Right lobe of liver (tissue), 6 donors: ENCODE measurements at regions not wholly inside any gene's neighbourhood (a gene's known extent, or its start where the extent isn't known, plus 50 kb on each side); places are given as distances from the start of the nearest gene placed in this dataset.
"Not testable (repeated sequence)": the region's sequence is repeated elsewhere in the genome, so short reads cannot be mapped to it uniquely, and the experiment has no call there.

Experiments used
- ATAC-seq, 4 donors: fragments of 200-7000 bp; cut with Tn5 transposase; one replicate each; pipeline ENCODE4 v1.9.1; 2020; ENCODE audit warnings: mild to moderate bottlenecking in 4 of 4, moderate library complexity in 4 of 4
- DNase-seq, 3 donors: peaks; one replicate each; pipeline ENCODE4 v3.0.0-alpha.2; 2020
- H3K27ac ChIP-seq, 3 donors: fragments of 200-600 bp; one replicate each; pipeline ENCODE4 v1.8.0; 2022
- H3K27me3 ChIP-seq, 2 donors: fragments of 200-600 bp; one replicate each; pipeline ENCODE4 v1.8.0; 2022
- H3K36me3 ChIP-seq, 4 donors: fragments of 200-600 bp; sonication (generic) in 1 of 4; one replicate each; pipeline versions ENCODE4 v1.5.1 to v1.8.0; 2017 to 2022; ENCODE audit warnings: control low read depth in 1 of 4
- H3K4me1 ChIP-seq, 4 donors: fragments of 200-600 bp; sonication (generic) in 1 of 4; one replicate each; pipeline versions ENCODE4 v1.5.1 to v1.8.0; 2017 to 2022; ENCODE audit warnings: control low read depth in 1 of 4
- H3K4me3 ChIP-seq, 3 donors: fragments of 200-600 bp; one replicate each; pipeline ENCODE4 v1.8.0; 2022
- H3K9me3 ChIP-seq, 4 donors: fragments of 200-600 bp; sonication (generic) in 1 of 4; one replicate each; pipeline versions ENCODE4 v1.5.1 to v1.8.0; 2017 to 2022; ENCODE audit warnings: control low read depth in 1 of 4
- POLR2A ChIP-seq: fragments of 450-650 bp; IDR thresholded peaks from one replicate; pipeline ENCODE4 v1.6.1; 2017; ENCODE audit warnings: antibody characterized with exemption, mild to moderate bottlenecking
- WGBS: methylation state at CpG from one replicate; pipeline ENCODE4 v1.1.6; 2018; ENCODE audit warnings: low coverage, low lambda C conversion rate; ENCODE audit not compliant: insufficient coverage; ENCODE audit errors: missing lambda C conversion rate; 5-methylcytosine and 5-hydroxymethylcytosine counted together
- intact Hi-C, 2 donors: fragments of 100-400 bp; cut with DNase I; formaldehyde crosslinking; loops; one replicate each; pipeline versions ENCODE4 v1.11.2 to v1.14.1; 2022
- TF ChIP-seq, protein P1 (sequence below), 4 donors: fragments of 200-600 bp in 3 of 4; fragments of 450-650 bp in 1 of 4; IDR thresholded peaks; one replicate each; pipeline versions ENCODE4 v1.5.1 to v1.8.0; 2016 to 2022; ENCODE audit warnings: antibody characterized with exemption in 4 of 4, mild to moderate bottlenecking in 2 of 4
- donor health status: DM: no; HTN: yes; CAD: no.
- donor health status: DM: no; HTN: no; CAD: no.
- donor health status: DM: no; HTN: no; CAD: no.
- donor health status: DM: no; HTN: yes; CAD: no.
- donor health status: DM: no; HTN: yes; CAD: no.

DNA sequence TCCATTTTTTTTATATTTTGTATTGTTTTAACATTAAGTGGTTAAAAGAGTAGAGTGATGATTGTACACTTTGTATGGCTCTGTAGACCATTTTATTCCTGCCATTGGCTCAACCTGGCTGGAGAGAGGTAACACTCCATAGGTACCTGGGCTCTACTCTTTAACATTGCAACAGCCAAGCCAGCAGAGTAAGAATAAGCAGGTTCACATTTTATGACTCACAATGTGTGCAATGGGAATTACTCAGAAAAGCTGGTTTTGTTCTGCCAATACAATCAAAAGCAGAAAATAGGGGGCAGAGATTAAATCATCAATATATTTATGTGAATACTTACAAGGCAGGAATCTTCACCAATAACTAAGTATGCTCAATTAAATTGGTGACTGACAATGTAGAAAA is 1324.0 kb downstream of the AMY1C start:
- Histone ChIP-seq H3K27ac (no peak overlapping the region), H3K4me3 (no peak overlapping the region), H3K27me3 (no peaks in the 10 kb centered on the region), H3K9me3 (no peaks in the 10 kb centered on the region), H3K4me1 (no peaks in the 10 kb centered on the region), H3K36me3 (no peaks in the 10 kb centered on the region)
- no peak for TF ChIP-seq POLR2A
- TF ChIP-seq, protein P1, sequence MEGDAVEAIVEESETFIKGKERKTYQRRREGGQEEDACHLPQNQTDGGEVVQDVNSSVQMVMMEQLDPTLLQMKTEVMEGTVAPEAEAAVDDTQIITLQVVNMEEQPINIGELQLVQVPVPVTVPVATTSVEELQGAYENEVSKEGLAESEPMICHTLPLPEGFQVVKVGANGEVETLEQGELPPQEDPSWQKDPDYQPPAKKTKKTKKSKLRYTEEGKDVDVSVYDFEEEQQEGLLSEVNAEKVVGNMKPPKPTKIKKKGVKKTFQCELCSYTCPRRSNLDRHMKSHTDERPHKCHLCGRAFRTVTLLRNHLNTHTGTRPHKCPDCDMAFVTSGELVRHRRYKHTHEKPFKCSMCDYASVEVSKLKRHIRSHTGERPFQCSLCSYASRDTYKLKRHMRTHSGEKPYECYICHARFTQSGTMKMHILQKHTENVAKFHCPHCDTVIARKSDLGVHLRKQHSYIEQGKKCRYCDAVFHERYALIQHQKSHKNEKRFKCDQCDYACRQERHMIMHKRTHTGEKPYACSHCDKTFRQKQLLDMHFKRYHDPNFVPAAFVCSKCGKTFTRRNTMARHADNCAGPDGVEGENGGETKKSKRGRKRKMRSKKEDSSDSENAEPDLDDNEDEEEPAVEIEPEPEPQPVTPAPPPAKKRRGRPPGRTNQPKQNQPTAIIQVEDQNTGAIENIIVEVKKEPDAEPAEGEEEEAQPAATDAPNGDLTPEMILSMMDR (IDR thresholded peaks at IDR 0.05), result no peak
- ATAC-seq, result no peak
- intact Hi-C loops, result no loop called here
- no peak for DNase-seq

DNA sequence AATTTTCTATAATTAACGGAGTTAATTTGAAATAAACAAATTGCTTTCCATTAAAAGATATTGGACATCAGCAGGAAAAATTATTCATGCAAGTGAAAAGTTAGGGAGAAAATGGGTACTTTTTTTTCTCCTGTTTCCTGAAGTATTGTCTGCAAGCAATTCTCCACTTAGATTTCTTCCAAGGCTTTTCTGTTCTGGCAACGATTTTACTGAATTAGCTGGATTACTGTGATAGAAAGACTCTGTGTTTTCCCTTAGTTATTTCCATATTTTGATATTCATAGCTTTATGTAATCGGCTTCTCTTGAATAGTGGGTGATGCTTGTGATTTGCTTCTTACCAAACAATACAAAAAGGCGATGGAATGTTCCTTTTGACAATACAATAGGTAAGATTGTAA is 1333.9 kb downstream of the AMY1C start:
- no peak overlapping the region for H3K4me3 ChIP-seq
- no peaks in the 10 kb centered on the region for H3K4me1 ChIP-seq
- H3K27ac ChIP-seq, result no peak overlapping the region
- intact Hi-C loops, result no loop called here
- no peak for ATAC-seq
- DNase-seq, result no peak
- no peak for TF ChIP-seq POLR2A
- TF ChIP-seq, protein P1 (IDR thresholded peaks at IDR 0.05), result no peak
- no peaks in the 10 kb centered on the region for H3K9me3 ChIP-seq
- WGBS, result 46% methylated on average over 4 of the region's 4 CpGs
- no peaks in the 10 kb centered on the region for H3K36me3 ChIP-seq
- H3K27me3 ChIP-seq, result no peaks in the 10 kb centered on the region

DNA sequence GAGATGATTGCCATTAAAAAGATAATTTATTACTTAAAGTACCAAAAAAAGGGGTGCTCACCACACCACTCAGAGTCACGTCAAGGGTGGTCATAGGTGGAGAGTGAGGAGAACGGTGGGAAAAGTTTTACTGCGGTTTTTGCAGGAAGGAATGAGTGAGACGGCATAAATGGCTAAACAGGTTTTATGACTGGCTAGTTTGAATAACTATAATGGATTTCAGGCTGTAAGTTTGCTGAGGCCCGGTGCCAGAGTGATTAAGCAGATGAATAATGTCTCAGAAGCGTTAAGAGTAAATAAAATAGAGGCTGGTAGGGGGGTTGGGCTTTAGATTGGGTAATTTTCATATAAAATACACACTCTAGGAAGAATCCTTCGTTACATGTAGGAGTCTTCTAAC is 1337.8 kb downstream of the AMY1C start:
- 55% methylated on average over 7 of the region's 7 CpGs for WGBS
- no peaks in the 10 kb centered on the region for H3K36me3 ChIP-seq
- no peaks in the 10 kb centered on the region for H3K9me3 ChIP-seq
- no peaks in the 10 kb centered on the region for H3K4me1 ChIP-seq
- no peaks in the 10 kb centered on the region for H3K27me3 ChIP-seq
- no peak overlapping the region for H3K4me3 ChIP-seq
- TF ChIP-seq, protein P1 (IDR thresholded peaks at IDR 0.05), result no peak
- TF ChIP-seq POLR2A, result no peak
- intact Hi-C loops, result no loop called here
- ATAC-seq (no peak), DNase-seq (no peak)
- no peak overlapping the region for H3K27ac ChIP-seq

DNA sequence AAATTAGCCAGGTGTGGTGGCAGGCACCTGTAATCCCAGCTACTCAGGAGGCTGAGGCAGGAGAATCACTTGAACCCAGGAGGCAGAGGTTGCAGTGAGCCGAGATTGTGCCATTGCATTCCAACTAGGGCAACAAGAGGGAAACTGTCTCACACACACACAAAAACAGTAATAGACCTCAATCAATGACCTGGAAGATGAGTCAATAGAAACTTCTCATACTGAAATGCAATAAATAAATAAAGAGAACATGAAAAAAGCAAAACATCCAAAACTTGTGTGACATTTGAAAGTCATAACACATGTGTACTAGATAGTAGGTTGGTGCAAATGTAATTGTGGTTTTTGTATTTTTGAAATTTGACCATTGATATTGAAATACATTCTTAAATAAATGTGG is 1338.5 kb downstream of the AMY1C start:
- no peak overlapping the region for H3K27ac ChIP-seq
- no peak for DNase-seq
- no peaks in the 10 kb centered on the region for H3K27me3 ChIP-seq
- ATAC-seq, result no peak
- no peak overlapping the region for H3K4me3 ChIP-seq
- no peaks in the 10 kb centered on the region for H3K36me3 ChIP-seq
- TF ChIP-seq, protein P1 (IDR thresholded peaks at IDR 0.05), result no peak
- TF ChIP-seq POLR2A, result no peak
- H3K4me1 ChIP-seq, result no peaks in the 10 kb centered on the region
- H3K9me3 ChIP-seq, result no peaks in the 10 kb centered on the region
- WGBS, result 46% methylated on average over 1 of the region's 1 CpG
- intact Hi-C loops, result no loop called here

DNA sequence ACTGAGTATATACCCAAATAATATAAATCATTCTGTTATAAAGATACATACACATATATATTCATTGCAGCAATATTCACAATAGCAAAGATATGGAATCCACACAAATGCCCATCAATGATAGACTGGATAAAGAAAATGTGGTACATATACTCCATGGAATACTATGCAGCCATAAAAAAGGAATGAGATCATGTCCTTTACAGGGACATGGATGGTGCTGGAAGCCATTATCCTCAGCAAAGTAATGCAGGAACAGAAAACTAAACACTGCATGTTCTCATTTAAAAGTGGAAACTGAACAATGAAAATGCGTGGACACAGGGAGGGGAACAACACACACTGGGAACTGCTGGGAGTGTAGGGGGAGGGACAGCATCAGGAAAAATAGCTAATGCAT is 1344.2 kb downstream of the AMY1C start:
- intact Hi-C loops, H3K27me3 ChIP-seq, H3K9me3 ChIP-seq, H3K4me3 ChIP-seq, H3K36me3 ChIP-seq, DNase-seq, H3K27ac ChIP-seq, ATAC-seq, H3K4me1 ChIP-seq: not testable (repeated sequence)
- WGBS, result 88% methylated on average over 1 of the region's 1 CpG
